ENCODE measurements at regions not wholly inside any gene's neighbourhood (a gene's known extent, or its start where the extent isn't known, plus 50 kb on each side); places are given as distances from the start of the nearest gene placed in this dataset.

GRCh38 chr17:20852239-20852989 is 190.4 kb downstream of the USP22 start:
- DNase-seq (ENCODE audit: extremely low read depth in 1 of 4, low spot score in 3 of 4) (peak in 1 of 4 experiments; percentile 49), FAIRE-seq (no peak), ATAC-seq (peak; percentile 85)
- in situ Hi-C loops (cut with MboI): loop anchor here (10.0 to 25.0 kb wide), 2 partner anchors 1235 to 1702 kb away; no protein-coding TSS in a partner anchor
- Histone ChIP-seq H3K4me2 (ENCODE audit: insufficient read depth, low read length) (peak overlapping the region; percentile 41; the same call in 1 of the 2 replicates), H3K27me3 (ENCODE audit: control insufficient read depth in 2 of 2, insufficient read depth in 2 of 2, low read length in 2 of 2) (no peaks in the 10 kb centered on the region), H3K79me2 (ENCODE audit: control insufficient read depth, insufficient read depth, low read length) (no peaks in the 10 kb centered on the region), H2AFZ (ENCODE audit: low read depth, low read length) (0 out of 2 replicates have a peak overlapping the region, but pooled peaks have one; percentile 9), H3K4me1 (replicated peaks in 1 of 2; ENCODE audit: control insufficient read depth in 2 of 2, insufficient read depth in 2 of 2, low read length in 2 of 2) (peaks cover 0 to 4% of the 10 kb centered on the region in 2 experiments; a peak in 3 of 5 replicates), H3K9me3 (replicated peaks; ENCODE audit: control insufficient read depth, insufficient read depth, low read depth, low read length) (no peaks in the 10 kb centered on the region), H3K27ac (ENCODE audit: extremely low read depth, low read depth, low read length) (no peak overlapping the region), H3K36me3 (ENCODE audit: control insufficient read depth, insufficient read depth, low read length) (no peaks in the 10 kb centered on the region), H4K20me1 (replicated peaks; ENCODE audit: control insufficient read depth, insufficient read depth, low read length) (no peaks in the 10 kb centered on the region), H3K9ac (ENCODE audit: insufficient read depth in 1 of 2, low read depth in 2 of 2, low read length in 2 of 2) (peak overlapping the region in 1 of 2 experiments; percentile 28; a peak in 1 of 4 replicates), H3K4me3 (no peak overlapping the region), H3K9me1 (ENCODE audit: control insufficient read depth, insufficient read depth, low read length) (no peaks in the 10 kb centered on the region)
- BruUV-seq (replicated peaks): no TSS peak
- ChIA-PET POLR2A (interaction anchor here (0.6 to 1.6 kb wide), 2 partner anchors 15 to 361 kb away, joined by 3 to 4 read pairs; partner anchors contain the start of gene TMEM11), CTCF (ENCODE audit: low intra/inter-chr PET ratio) (no interaction called here)
- 12% methylated on average over 25 of the region's 36 CpGs for WGBS (ENCODE audit: insufficient coverage, low coverage, missing lambda C conversion rate)
- intact Hi-C loops (cut with micrococcal nuclease): no loop called here
- TF ChIP-seq NRF1 (conservative IDR thresholded peaks at IDR 0.05 in 1 of 2, IDR thresholded peaks at IDR 0.05 in 1 of 2) (peak; percentile 55 to 56; a peak in 3 of 4 replicates), FOS (IDR thresholded peaks at IDR 0.05; ENCODE audit: extremely low read depth, insufficient read length) (no peak)

GRCh38 chr17:20852990-20853370 is 189.8 kb downstream of the USP22 start:
- BruUV-seq (replicated peaks): no TSS peak
- no peak for TF ChIP-seq PKNOX1 (IDR thresholded peaks at IDR 0.05)
- TF ChIP-seq MAZ (CRISPR knock-in tag; conservative IDR thresholded peaks at IDR 0.05 in 1 of 2, IDR thresholded peaks at IDR 0.05 in 1 of 2): no peak
- no peak for TF ChIP-seq CBX2 (IDR thresholded peaks at IDR 0.05; ENCODE audit: insufficient read depth, low read length, poor library complexity, severe bottlenecking)
- TF ChIP-seq NFXL1 (CRISPR knock-in tag; IDR thresholded peaks at IDR 0.05): no peak
- TF ChIP-seq ZNF79 (CRISPR knock-in tag; IDR thresholded peaks at IDR 0.05; ENCODE audit: low read depth): no peak
- TF ChIP-seq SRF (CRISPR knock-in tag; IDR thresholded peaks at IDR 0.05): no peak
- no peak for TF ChIP-seq ZNF655 (CRISPR knock-in tag; IDR thresholded peaks at IDR 0.05)
- no peak for TF ChIP-seq FUS (optimal IDR thresholded peaks at IDR 0.05; ENCODE audit: low read depth, low read length)
- TF ChIP-seq MCM2 (IDR thresholded peaks at IDR 0.05; ENCODE audit: low read depth): no peak

More at GRCh38 chr17:20852990-20853370, 189.8 kb downstream of the USP22 start:
- ATAC-seq: no peak; the same call in 2 of the 3 replicates
- Histone ChIP-seq H3K4me2 (ENCODE audit: insufficient read depth, low read length) (no peak overlapping the region), H3K9ac (ENCODE audit: insufficient read depth in 1 of 2, low read depth in 2 of 2, low read length in 2 of 2) (no peak overlapping the region), H4K20me1 (replicated peaks; ENCODE audit: control insufficient read depth, insufficient read depth, low read length) (no peaks in the 10 kb centered on the region), H2AFZ (ENCODE audit: low read depth, low read length) (no peak overlapping the region), H3K9me3 (replicated peaks; ENCODE audit: control insufficient read depth, insufficient read depth, low read depth, low read length) (no peaks in the 10 kb centered on the region), H3K27me3 (ENCODE audit: control insufficient read depth in 2 of 2, insufficient read depth in 2 of 2, low read length in 2 of 2) (no peaks in the 10 kb centered on the region), H3K79me2 (ENCODE audit: control insufficient read depth, insufficient read depth, low read length) (no peaks in the 10 kb centered on the region), H3K4me3 (no peak overlapping the region), H3K9me1 (ENCODE audit: control insufficient read depth, insufficient read depth, low read length) (no peaks in the 10 kb centered on the region), H3K27ac (ENCODE audit: extremely low read depth, low read depth, low read length) (no peak overlapping the region), H3K4me1 (replicated peaks in 1 of 2; ENCODE audit: control insufficient read depth in 2 of 2, insufficient read depth in 2 of 2, low read length in 2 of 2) (peaks cover 0 to 4% of the 10 kb centered on the region in 2 experiments; a peak in 3 of 5 replicates), H3K36me3 (ENCODE audit: control insufficient read depth, insufficient read depth, low read length) (no peaks in the 10 kb centered on the region)
- no peak for FAIRE-seq
- ChIA-PET POLR2A (interaction anchor here (0.6 to 1.6 kb wide), 2 partner anchors 15 to 361 kb away, joined by 3 to 4 read pairs; partner anchors contain the start of gene TMEM11), CTCF (ENCODE audit: low intra/inter-chr PET ratio) (no interaction called here)
- no peak for DNase-seq (ENCODE audit: extremely low read depth in 1 of 4, low spot score in 3 of 4)
- WGBS (ENCODE audit: insufficient coverage, low coverage, missing lambda C conversion rate): 9% methylated on average over 6 of the region's 6 CpGs
- in situ Hi-C loops (cut with MboI): loop anchor here (10.0 to 25.0 kb wide), 2 partner anchors 1234 to 1702 kb away; no protein-coding TSS in a partner anchor
- intact Hi-C loops (cut with micrococcal nuclease): no loop called here
